Activated naive CD8-positive, alpha-beta T cell treated with anti-CD3 and anti-CD28 coated beads for 36 hours (primary cell): ENCODE measurements at regions not wholly inside any gene's neighbourhood (a gene's known extent, or its start where the extent isn't known, plus 50 kb on each side); places are given as distances from the start of the nearest gene placed in this dataset.
"Not testable (repeated sequence)": the region's sequence is repeated elsewhere in the genome, so short reads cannot be mapped to it uniquely, and the experiment has no call there.

Experiments used
- DNase-seq: peaks from one replicate; pipeline ENCODE4 v3.0.0; 2021
- H3K27ac Mint-ChIP-seq: one replicate; pipeline ENCODE4 v1.8.0; 2022; ENCODE audit warnings: mild to moderate bottlenecking, moderate library complexity, mixed read lengths
- H3K27me3 Mint-ChIP-seq: one replicate; pipeline ENCODE4 v1.8.0; 2022; ENCODE audit warnings: mild to moderate bottlenecking, mixed read lengths
- H3K36me3 Mint-ChIP-seq: one replicate; pipeline ENCODE4 v1.8.0; 2021; ENCODE audit warnings: mild to moderate bottlenecking, mixed read lengths
- H3K4me1 Mint-ChIP-seq: one replicate; pipeline ENCODE4 v1.8.0; 2021; ENCODE audit warnings: mixed read lengths
- H3K4me3 Mint-ChIP-seq: one replicate; pipeline ENCODE4 v1.8.0; 2022; ENCODE audit warnings: mild to moderate bottlenecking, moderate library complexity, mixed read lengths
- H3K9me3 Mint-ChIP-seq: one replicate; pipeline ENCODE4 v1.8.0; 2022; ENCODE audit warnings: mixed read lengths

DNA sequence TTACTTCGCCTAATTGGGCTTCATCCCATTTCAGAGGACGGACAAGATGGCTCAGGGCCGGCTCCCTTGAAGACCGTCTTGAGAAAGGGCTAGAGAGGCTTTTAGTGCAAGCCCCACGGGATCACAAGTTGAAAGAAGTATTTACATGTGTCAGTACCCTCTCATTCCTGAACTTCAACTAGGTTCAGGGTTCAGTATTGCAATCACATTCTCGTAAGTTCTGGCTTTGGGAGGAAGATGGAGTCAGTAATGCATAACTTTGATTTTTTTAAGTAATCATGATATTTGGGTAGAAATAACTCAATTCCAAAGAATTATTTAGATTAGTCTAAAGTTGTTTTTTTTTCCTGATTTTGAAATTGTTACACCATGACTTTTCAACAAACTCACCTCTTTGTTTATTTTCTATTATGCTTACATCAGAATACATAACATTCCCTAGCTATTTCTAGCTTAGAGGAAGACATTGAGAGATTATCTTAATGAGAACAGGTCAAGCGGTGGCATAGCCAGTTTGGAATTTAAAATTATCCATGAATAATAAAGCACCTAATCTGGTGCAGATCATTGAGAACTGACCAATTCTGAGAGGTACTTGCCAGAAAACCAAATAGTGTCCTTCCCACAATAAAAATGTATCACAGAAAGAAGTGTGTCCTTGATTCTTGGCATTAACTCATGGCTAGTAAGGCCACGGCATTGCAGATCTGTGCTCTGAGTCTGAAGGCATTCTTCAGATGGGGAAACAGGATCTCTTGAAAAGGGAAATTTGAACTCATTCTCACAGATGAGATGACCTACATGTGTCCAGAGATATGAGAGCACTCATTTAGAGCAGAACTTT is 92.1 kb upstream of the BLID start:
- no peak for DNase-seq
- Mint-ChIP-seq H3K9me3 (no peaks in the 10 kb centered on the region), H3K4me1 (no peaks in the 10 kb centered on the region), H3K4me3 (no peak overlapping the region), H3K36me3 (no peaks in the 10 kb centered on the region), H3K27ac (no peak overlapping the region), H3K27me3 (peaks cover 30% of the 10 kb centered on the region)

DNA sequence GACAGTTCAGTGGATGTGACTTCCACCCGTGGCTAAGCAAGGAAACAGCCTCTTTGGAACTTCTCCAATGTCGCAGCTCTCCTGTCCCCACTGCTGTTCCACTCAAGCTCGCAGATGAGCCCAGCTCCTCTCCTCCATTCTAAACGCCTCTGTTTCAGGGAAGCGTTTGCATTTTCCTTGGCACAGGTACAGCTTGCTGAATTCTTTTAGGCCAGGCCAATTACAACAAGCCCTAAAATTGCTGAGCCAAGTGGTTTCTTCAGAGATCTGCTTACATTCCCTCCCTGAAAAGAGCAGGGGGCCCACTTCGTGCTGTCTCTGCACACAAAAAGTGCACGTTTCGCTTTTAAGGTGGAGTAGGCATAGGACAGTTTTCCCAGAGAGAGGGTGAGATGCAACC is 91.5 kb upstream of the BLID start:
- peaks cover 37% of the 10 kb centered on the region for H3K27me3 Mint-ChIP-seq
- H3K4me3 Mint-ChIP-seq, result no peak overlapping the region
- H3K9me3 Mint-ChIP-seq, result no peaks in the 10 kb centered on the region

DNA sequence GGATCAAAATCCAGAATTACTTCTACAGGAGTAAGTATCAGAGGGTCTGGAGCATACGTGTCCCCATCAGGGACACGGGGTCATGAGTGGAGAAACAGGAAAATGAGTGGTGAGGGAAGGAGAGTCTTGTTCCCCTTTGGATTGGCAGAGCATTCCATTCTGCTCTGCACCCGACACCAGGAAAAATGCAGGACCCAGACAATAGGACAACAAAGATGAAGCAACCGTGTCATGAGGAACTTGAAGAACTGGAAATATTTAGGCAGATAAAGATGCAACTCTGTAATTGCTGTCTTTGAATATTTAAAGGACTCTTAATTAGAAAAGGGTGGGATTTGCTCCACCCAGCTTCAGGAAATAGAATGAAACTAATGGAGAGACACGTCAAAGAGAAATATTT is 89.0 kb upstream of the BLID start:
- Mint-ChIP-seq H3K27me3 (peaks cover 45% of the 10 kb centered on the region), H3K36me3 (no peaks in the 10 kb centered on the region), H3K9me3 (no peaks in the 10 kb centered on the region), H3K27ac (no peak overlapping the region), H3K4me3 (no peak overlapping the region), H3K4me1 (no peaks in the 10 kb centered on the region)
- no peak for DNase-seq

More for the DNA sequence above, 91.5 kb upstream of the BLID start:
- H3K27ac Mint-ChIP-seq, result no peak overlapping the region
- no peak for DNase-seq
- H3K36me3 Mint-ChIP-seq, result no peaks in the 10 kb centered on the region
- H3K4me1 Mint-ChIP-seq, result no peaks in the 10 kb centered on the region

DNA sequence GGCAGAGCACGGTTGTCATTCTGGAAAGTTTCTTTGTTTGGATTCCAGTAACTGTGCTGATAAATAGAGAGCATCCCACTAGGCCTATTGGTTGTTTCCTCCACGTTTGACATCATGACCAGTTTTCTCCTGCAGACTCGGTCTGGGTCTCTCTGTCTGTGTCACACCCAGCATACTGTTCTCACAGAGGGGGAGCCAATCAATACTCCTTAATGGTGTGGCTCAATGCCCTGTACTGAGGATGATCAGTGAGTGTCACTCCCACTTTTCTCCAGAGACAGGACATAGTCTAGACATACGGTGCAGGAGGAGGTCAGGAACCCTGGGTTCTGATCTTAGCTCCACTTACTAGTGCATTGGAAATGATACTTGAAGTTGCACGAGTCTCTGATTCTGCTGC is 88.2 kb upstream of the BLID start:
- Mint-ChIP-seq H3K9me3 (no peaks in the 10 kb centered on the region), H3K27ac (no peak overlapping the region), H3K27me3 (peaks cover 45% of the 10 kb centered on the region), H3K4me1 (no peaks in the 10 kb centered on the region), H3K36me3 (no peaks in the 10 kb centered on the region), H3K4me3 (no peak overlapping the region)
- no peak for DNase-seq

DNA sequence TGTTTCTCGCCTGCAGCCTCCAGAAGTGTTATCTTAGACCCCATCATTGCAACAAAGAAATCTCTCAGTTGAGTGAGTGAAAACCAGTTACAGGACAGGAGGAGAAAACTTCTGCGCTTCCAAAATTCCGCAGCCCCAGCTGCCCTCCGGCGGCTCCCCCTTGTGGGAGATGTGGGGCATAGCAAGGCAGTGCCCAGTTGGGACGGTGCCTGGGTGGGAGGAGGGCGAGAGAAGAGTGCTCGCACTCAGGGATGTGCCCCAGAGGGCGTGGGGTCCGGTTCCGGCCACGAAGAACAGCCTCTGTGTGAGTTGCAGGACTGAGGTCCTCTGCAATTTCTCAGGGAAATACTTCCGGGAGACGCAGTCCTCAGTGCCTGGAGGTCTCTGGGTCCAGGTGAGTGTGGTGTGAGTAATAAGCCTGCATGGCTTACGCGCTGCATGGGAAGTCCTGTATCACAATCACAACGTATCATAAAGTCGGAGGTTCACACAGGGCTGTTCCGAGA is 87.0 kb upstream of the BLID start:
- no peaks in the 10 kb centered on the region for H3K36me3 Mint-ChIP-seq
- H3K27ac Mint-ChIP-seq, result no peak overlapping the region
- peaks cover 39% of the 10 kb centered on the region for H3K27me3 Mint-ChIP-seq

DNA sequence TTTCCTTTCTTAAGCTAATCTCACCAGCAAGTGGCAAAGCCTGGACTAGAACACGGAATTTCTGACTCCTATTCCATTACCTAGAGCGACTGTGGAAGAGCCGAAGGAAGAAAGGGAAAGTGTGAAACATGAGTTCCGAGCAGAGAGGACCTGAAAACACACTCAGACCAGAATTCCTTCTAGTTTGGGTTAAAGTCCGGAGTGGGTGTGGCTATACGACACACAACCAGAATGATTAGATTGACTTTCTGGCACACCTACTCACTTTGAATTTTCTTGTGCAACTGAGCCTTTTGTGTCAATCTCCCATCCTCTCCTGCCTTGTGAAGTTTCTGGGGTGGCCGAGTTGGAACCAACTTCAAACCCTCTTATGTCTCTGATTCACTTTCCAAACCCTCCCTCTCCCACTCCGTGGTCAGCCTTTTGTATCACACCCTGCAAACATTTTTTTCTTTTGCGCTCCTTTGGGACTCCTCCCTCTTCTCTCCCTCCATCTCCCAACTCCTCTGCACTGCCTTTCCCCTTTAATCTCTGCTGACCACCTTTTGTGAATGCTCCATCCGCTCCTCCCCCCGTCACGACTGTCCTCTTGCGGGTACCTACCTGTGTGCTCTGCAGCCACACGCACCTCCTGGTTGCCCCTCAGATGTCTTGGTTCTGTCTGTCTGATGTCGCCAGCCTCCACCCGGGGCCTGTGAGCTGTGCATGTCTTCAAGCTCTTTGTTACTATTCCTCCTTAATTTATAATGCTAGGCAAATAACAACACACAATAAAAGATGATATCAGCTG is 86.3 kb upstream of the BLID start:
- no peaks in the 10 kb centered on the region for H3K36me3 Mint-ChIP-seq
- H3K27ac Mint-ChIP-seq, result no peak overlapping the region
- H3K4me3 Mint-ChIP-seq, result no peak overlapping the region
- DNase-seq, result no peak
- no peaks in the 10 kb centered on the region for H3K9me3 Mint-ChIP-seq
- peaks cover 36% of the 10 kb centered on the region for H3K27me3 Mint-ChIP-seq
- H3K4me1 Mint-ChIP-seq, result no peaks in the 10 kb centered on the region

More for the DNA sequence above, 87.0 kb upstream of the BLID start:
- no peak overlapping the region for H3K4me3 Mint-ChIP-seq
- H3K9me3 Mint-ChIP-seq, result no peaks in the 10 kb centered on the region
- H3K4me1 Mint-ChIP-seq, result no peaks in the 10 kb centered on the region
- peak; percentile 45 for DNase-seq

DNA sequence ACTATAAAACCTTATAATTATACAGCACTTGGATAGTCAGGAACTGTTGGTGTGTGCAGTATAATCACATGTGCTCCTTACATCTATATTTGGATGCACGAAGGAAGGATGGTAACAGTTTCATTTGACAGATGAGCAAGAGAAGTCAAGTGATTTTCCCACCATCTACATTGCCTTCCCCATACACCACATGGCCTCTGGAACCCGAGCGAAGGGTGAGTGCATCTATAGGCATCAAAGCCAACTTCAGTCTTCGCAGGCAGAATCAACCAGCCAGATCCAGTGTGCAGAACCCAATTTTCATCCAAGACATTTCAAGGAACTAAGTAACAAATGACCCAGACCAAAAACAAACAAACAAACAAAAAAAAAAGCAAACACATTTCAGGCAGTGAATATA is 85.1 kb upstream of the BLID start:
- H3K27me3 Mint-ChIP-seq, result peaks cover 38% of the 10 kb centered on the region
- H3K27ac Mint-ChIP-seq, result no peak overlapping the region
- no peaks in the 10 kb centered on the region for H3K4me1 Mint-ChIP-seq
- no peak for DNase-seq
- H3K9me3 Mint-ChIP-seq, result no peaks in the 10 kb centered on the region
- H3K36me3 Mint-ChIP-seq, result no peaks in the 10 kb centered on the region
- H3K4me3 Mint-ChIP-seq, result no peak overlapping the region

DNA sequence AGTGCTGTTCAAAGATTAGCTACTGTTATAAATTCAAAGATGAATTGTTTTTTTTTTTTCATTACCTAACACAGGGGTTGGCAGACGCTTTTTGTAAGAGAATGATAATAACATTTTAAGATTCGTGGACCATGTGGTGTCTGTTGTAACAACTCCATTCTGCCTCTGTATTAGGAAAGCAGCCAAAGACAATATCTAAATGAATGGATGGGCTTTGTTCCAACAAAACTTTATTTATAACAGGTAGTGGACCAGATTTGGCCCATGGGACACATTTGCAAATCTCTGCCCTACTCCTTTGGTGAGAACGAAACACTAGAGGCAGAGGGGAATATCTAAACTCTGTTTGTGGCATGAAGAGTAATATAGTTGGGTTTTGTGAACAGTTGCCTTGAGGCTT is 83.6 kb upstream of the BLID start:
- H3K4me3 Mint-ChIP-seq, result no peak overlapping the region
- peaks cover 35% of the 10 kb centered on the region for H3K27me3 Mint-ChIP-seq

DNA sequence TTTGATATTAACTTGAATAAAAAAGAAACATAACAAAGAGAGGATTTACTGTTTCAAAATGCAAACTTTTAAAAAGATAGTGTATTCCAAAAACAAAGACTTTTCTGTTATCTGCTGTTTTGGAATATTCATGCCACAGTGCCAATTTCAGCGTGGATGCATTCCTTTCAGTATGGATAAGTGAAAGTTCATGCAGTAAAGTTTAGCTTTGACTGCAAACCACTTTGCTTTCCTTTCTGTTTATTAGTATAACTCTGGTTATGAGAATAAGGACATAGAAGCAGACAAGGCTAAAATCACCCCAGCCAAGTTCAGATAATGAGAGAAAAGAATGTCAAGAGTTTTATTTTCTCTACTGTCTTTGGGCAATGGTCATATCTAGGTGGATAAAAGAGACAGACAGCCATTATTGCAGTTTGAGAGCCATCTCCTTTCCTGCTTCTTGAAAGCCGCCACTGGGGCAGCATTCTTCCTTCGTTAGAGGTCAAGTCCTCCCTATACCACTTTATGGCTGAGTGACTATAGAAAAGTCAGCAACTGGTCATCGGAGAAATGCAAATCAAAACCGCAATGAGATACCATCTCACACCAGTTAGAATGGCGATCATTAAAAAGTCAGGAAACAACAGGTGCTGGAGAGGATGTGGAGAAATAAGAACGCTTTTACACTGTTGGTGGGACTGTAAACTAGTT is 82.4 kb upstream of the BLID start:
- no peak for DNase-seq
- Mint-ChIP-seq H3K27ac (no peak overlapping the region), H3K36me3 (no peaks in the 10 kb centered on the region), H3K9me3 (no peaks in the 10 kb centered on the region), H3K4me3 (no peak overlapping the region), H3K27me3 (peaks cover 27% of the 10 kb centered on the region), H3K4me1 (no peaks in the 10 kb centered on the region)

More for the DNA sequence above, 83.6 kb upstream of the BLID start:
- H3K9me3 Mint-ChIP-seq, result no peaks in the 10 kb centered on the region
- H3K36me3 Mint-ChIP-seq, result no peaks in the 10 kb centered on the region
- DNase-seq, result no peak
- no peak overlapping the region for H3K27ac Mint-ChIP-seq
- no peaks in the 10 kb centered on the region for H3K4me1 Mint-ChIP-seq

DNA sequence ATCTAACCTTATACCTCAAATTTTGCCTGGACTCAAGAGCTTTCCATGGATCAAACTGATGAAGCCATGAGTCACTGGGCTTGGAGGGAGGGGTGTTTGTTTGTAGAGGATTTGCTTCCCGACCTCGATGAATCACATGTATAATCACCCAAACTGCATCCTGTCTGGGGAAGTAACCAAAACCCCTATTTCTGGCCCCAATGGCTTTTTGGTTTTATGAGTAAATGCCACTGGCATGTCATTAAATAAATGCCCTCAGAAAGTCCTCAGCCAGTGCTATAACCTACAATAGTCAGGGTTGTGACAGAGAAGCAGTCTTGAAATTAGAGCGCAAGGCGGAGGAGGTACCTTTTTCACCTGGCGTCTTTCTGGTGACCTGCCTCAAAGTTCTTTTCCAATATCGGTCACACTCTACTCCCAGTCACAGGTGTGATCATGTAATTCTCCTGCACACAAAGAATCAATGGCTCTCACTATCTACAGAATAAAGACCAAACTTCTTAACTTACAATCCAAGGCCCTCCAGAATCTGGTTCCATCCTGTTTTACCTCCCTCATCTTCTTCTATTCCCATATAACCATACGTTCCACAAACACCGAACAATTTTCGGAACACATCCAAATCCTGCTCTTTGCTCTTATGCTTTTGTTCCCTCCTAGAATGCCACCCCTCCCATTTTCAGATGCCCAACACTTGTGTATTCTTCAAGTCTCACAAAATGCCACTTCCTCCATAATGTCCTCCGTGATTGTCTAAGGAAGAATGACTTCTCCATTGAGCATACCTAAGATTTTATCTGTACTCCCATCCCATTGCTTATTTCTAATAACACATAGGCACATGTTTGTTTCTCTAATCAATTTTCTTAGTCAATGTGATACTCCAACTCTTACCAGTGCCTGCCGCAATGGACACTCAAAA is 81.3 kb upstream of the BLID start:
- no peak overlapping the region for H3K27ac Mint-ChIP-seq
- peaks cover 17% of the 10 kb centered on the region for H3K27me3 Mint-ChIP-seq
- H3K36me3 Mint-ChIP-seq, result no peaks in the 10 kb centered on the region
- no peak for DNase-seq
- H3K9me3 Mint-ChIP-seq, result no peaks in the 10 kb centered on the region
- H3K4me3 Mint-ChIP-seq, result no peak overlapping the region
- H3K4me1 Mint-ChIP-seq, result no peaks in the 10 kb centered on the region

DNA sequence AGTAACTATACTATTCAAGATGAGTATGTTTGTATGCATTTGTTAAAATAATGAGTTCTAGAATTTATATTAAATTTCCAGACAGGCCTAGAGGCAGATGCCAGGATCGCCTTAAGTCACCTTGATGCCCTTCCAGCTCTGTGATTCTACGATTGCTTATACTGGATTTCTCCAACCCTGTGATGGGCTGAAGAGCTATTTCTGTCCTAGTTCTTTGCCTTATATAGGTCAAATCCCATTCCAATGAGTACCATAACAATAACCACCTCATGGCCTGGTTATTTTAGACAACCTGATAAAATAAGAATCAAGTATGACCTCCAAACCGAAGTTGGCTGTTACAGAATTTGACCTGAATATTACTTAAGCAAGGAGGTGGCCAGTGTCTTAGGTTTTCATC is 79.8 kb upstream of the BLID start:
- no peaks in the 10 kb centered on the region for H3K9me3 Mint-ChIP-seq
- no peak for DNase-seq
- no peak overlapping the region for H3K27ac Mint-ChIP-seq
- no peaks in the 10 kb centered on the region for H3K36me3 Mint-ChIP-seq
- H3K4me1 Mint-ChIP-seq, result no peaks in the 10 kb centered on the region
- peaks cover 17% of the 10 kb centered on the region for H3K27me3 Mint-ChIP-seq
- no peak overlapping the region for H3K4me3 Mint-ChIP-seq

DNA sequence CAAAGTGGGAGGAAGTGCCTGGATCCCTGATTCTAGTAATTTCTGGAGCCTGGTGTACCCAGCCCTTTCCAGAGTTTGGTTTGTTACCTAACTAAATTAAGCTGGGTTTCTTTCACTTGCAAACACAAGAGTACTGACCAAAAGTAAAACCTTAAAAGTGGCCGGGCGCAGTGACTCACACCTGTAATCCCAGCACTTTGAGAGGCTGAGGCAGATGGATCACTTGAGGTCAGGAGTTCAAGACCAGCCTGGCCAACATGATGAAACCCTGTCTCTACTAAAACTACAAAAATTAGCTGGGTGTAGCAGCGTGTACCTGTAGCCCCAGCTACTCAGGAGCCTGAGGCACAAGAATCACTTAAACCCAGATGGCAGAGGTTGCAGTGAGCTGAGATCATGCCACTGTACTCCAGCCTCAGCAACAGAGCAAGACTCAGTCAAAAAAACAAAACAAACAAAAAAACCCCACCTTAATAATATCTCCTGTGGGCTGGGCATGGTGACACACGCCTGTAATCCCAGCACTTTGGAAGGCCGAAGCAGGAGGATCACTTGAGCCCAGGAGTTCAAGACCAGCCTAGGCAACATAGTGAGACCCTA is 78.0 kb upstream of the BLID start:
- not testable (repeated sequence) for H3K4me1 Mint-ChIP-seq, H3K27ac Mint-ChIP-seq, DNase-seq, H3K9me3 Mint-ChIP-seq, H3K4me3 Mint-ChIP-seq, H3K36me3 Mint-ChIP-seq
- peaks cover 17% of the 10 kb centered on the region for H3K27me3 Mint-ChIP-seq

DNA sequence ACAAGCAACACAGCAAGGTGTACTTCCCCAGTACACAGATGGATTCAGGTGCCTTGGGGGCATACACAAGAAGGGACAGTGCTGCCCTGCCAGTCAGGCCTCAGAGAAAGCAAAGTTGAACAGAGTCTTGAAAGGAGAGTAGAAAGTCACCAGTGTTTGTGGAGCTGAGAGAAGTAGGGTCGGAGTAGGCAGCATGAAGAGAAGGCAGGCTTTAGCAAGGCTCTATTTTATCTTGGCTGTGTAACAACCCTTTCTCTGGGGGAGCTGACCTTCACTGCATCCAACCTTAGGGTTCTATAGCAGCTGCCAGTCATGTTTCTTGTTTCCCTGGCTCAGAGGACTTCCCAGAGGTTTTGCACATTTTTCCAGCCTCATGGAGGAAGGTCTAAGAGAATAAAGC is 77.4 kb upstream of the BLID start:
- no peaks in the 10 kb centered on the region for H3K9me3 Mint-ChIP-seq
- H3K36me3 Mint-ChIP-seq, result no peaks in the 10 kb centered on the region
- peaks cover 17% of the 10 kb centered on the region for H3K27me3 Mint-ChIP-seq
- no peak overlapping the region for H3K27ac Mint-ChIP-seq
- DNase-seq, result no peak
- H3K4me1 Mint-ChIP-seq, result no peaks in the 10 kb centered on the region
- H3K4me3 Mint-ChIP-seq, result no peak overlapping the region

DNA sequence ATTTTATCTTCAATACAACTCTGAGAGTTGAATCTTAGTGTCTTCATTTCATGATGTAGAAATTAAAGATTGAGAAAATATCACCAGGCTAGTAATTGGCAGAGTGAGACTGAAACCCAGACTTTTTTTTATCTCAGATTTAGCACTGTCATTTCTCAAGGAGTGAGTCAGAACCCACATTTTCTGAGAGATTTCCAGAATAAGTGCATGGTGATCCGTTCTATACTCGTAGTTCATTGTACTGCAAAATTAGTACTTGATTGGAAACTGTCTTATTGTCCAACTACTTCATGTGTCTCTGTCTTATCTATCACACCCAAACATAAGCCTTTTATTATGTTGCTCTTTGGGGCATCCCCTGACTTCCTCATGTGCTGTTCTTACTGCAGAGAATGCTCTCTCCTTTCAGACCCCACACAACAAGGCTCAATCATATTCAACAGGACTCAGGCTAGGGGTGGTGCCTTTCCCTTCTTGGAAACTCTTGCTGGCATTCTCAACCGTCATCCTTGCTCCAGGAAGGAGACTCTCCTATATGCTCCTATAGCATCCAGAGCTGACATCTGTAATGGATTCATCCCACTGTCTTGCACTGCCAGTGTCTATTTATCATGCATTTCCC is 76.7 kb upstream of the BLID start:
- no peak overlapping the region for H3K4me3 Mint-ChIP-seq
- peaks cover 17% of the 10 kb centered on the region for H3K27me3 Mint-ChIP-seq
- no peaks in the 10 kb centered on the region for H3K9me3 Mint-ChIP-seq
- H3K36me3 Mint-ChIP-seq, result no peaks in the 10 kb centered on the region
- DNase-seq, result no peak
- H3K27ac Mint-ChIP-seq, result no peak overlapping the region
- no peaks in the 10 kb centered on the region for H3K4me1 Mint-ChIP-seq
